ENCODE measurements at regions not wholly inside any gene's neighbourhood (a gene's known extent, or its start where the extent isn't known, plus 50 kb on each side); places are given as distances from the start of the nearest gene placed in this dataset.

GRCh38 chr3:18069568-18069967, 327.1 kb upstream of the TBC1D5 start:
- no peak for DNase-seq
- no peaks in the 10 kb centered on the region for H3K36me3 Mint-ChIP-seq (ENCODE audit: low read depth)
- ChIA-PET POLR2A (no interaction called here), CTCF (no interaction called here)
- H3K27ac Mint-ChIP-seq = no peak overlapping the region
- H3K27me3 Mint-ChIP-seq = no peaks in the 10 kb centered on the region
- no peaks in the 10 kb centered on the region for H3K9me3 Mint-ChIP-seq
- H3K4me3 Mint-ChIP-seq = no peak overlapping the region
- H3K4me1 Mint-ChIP-seq = no peaks in the 10 kb centered on the region

GRCh38 chr3:18066899-18067582, 324.6 kb upstream of the TBC1D5 start:
- Mint-ChIP-seq H3K27me3 (no peaks in the 10 kb centered on the region), H3K4me3 (no peak overlapping the region), H3K27ac (no peak overlapping the region), H3K36me3 (ENCODE audit: low read depth) (no peaks in the 10 kb centered on the region), H3K9me3 (no peaks in the 10 kb centered on the region), H3K4me1 (no peaks in the 10 kb centered on the region)
- ChIA-PET CTCF (interaction anchor here (0.5 kb wide), 1 partner anchor 189 kb away, joined by 3 read pairs; no protein-coding TSS in a partner anchor), POLR2A (no interaction called here)
- DNase-seq = no peak

- Mint-ChIP-seq H3K27me3 (no peaks in the 10 kb centered on the region), H3K4me3 (no peak overlapping the region), H3K4me1 (no peaks in the 10 kb centered on the region), H3K27ac (no peak overlapping the region), H3K9me3 (no peaks in the 10 kb centered on the region), H3K36me3 (ENCODE audit: low read depth) (no peaks in the 10 kb centered on the region)
- CTCF ChIA-PET = no interaction called here
- no peak for DNase-seq
- POLR2A ChIA-PET = no interaction called here
Measured at GRCh38 chr3:18064586-18064985, 322.2 kb upstream of the TBC1D5 start.

GRCh38 chr3:18062657-18063025, 320.2 kb upstream of the TBC1D5 start:
- no peaks in the 10 kb centered on the region for H3K36me3 Mint-ChIP-seq (ENCODE audit: low read depth)
- ChIA-PET POLR2A (no interaction called here), CTCF (no interaction called here)
- peaks cover 2% of the 10 kb centered on the region for H3K27me3 Mint-ChIP-seq
- no peak overlapping the region for H3K27ac Mint-ChIP-seq
- H3K4me3 Mint-ChIP-seq = no peak overlapping the region
- H3K4me1 Mint-ChIP-seq = no peaks in the 10 kb centered on the region
- H3K9me3 Mint-ChIP-seq = no peaks in the 10 kb centered on the region
- no peak for DNase-seq

GRCh38 chr3:18061737-18062656, 319.6 kb upstream of the TBC1D5 start:
- H3K27me3 Mint-ChIP-seq = peaks cover 2% of the 10 kb centered on the region
- ChIA-PET POLR2A (no interaction called here), CTCF (no interaction called here)
- H3K9me3 Mint-ChIP-seq = no peaks in the 10 kb centered on the region
- H3K27ac Mint-ChIP-seq = no peak overlapping the region
- H3K4me1 Mint-ChIP-seq = no peaks in the 10 kb centered on the region
- no peaks in the 10 kb centered on the region for H3K36me3 Mint-ChIP-seq (ENCODE audit: low read depth)
- no peak overlapping the region for H3K4me3 Mint-ChIP-seq
- no peak for DNase-seq

- Mint-ChIP-seq H3K36me3 (ENCODE audit: low read depth) (no peaks in the 10 kb centered on the region), H3K27ac (no peak overlapping the region), H3K4me1 (no peaks in the 10 kb centered on the region), H3K9me3 (peaks cover 7% of the 10 kb centered on the region), H3K4me3 (no peak overlapping the region), H3K27me3 (peaks cover 2% of the 10 kb centered on the region)
- no peak for DNase-seq
- POLR2A ChIA-PET = no interaction called here
- CTCF ChIA-PET = no interaction called here
Measured at GRCh38 chr3:18058666-18059065, 316.2 kb upstream of the TBC1D5 start.

GRCh38 chr3:18057471-18058091, 315.1 kb upstream of the TBC1D5 start:
- Mint-ChIP-seq H3K4me1 (no peaks in the 10 kb centered on the region), H3K36me3 (ENCODE audit: low read depth) (no peaks in the 10 kb centered on the region), H3K27ac (no peak overlapping the region), H3K9me3 (peaks cover 7% of the 10 kb centered on the region), H3K4me3 (no peak overlapping the region), H3K27me3 (peaks cover 2% of the 10 kb centered on the region)
- no peak for DNase-seq
- POLR2A ChIA-PET = no interaction called here
- CTCF ChIA-PET = no interaction called here

- ChIA-PET POLR2A (no interaction called here), CTCF (no interaction called here)
- H3K27ac Mint-ChIP-seq = no peak overlapping the region
- H3K4me3 Mint-ChIP-seq = no peak overlapping the region
- H3K36me3 Mint-ChIP-seq (ENCODE audit: low read depth) = no peaks in the 10 kb centered on the region
- H3K4me1 Mint-ChIP-seq = no peaks in the 10 kb centered on the region
- no peak for DNase-seq
- H3K27me3 Mint-ChIP-seq = peaks cover 2% of the 10 kb centered on the region
- peaks cover 7% of the 10 kb centered on the region for H3K9me3 Mint-ChIP-seq
Measured at GRCh38 chr3:18054625-18055024, 312.2 kb upstream of the TBC1D5 start.

GRCh38 chr3:18051306-18051705, 308.9 kb upstream of the TBC1D5 start:
- POLR2A ChIA-PET = no interaction called here
- Mint-ChIP-seq H3K9me3 (peaks cover 7% of the 10 kb centered on the region), H3K36me3 (ENCODE audit: low read depth) (no peaks in the 10 kb centered on the region), H3K4me3 (no peak overlapping the region), H3K27ac (no peak overlapping the region), H3K4me1 (no peaks in the 10 kb centered on the region), H3K27me3 (peaks cover 2% of the 10 kb centered on the region)
- no peak for DNase-seq
- CTCF ChIA-PET = no interaction called here

- no peak overlapping the region for H3K27ac Mint-ChIP-seq
- no peak overlapping the region for H3K4me3 Mint-ChIP-seq
- H3K36me3 Mint-ChIP-seq (ENCODE audit: low read depth) = no peaks in the 10 kb centered on the region
- H3K9me3 Mint-ChIP-seq = no peaks in the 10 kb centered on the region
- DNase-seq = no peak
- H3K4me1 Mint-ChIP-seq = no peaks in the 10 kb centered on the region
- peaks cover 2% of the 10 kb centered on the region for H3K27me3 Mint-ChIP-seq
- ChIA-PET CTCF (no interaction called here), POLR2A (no interaction called here)
Measured at GRCh38 chr3:18049096-18049495, 306.7 kb upstream of the TBC1D5 start.

GRCh38 chr3:18047052-18047451, 304.6 kb upstream of the TBC1D5 start:
- no peak for DNase-seq
- Mint-ChIP-seq H3K27me3 (peaks cover 11% of the 10 kb centered on the region), H3K9me3 (no peaks in the 10 kb centered on the region), H3K4me3 (no peak overlapping the region), H3K36me3 (ENCODE audit: low read depth) (no peaks in the 10 kb centered on the region), H3K27ac (no peak overlapping the region), H3K4me1 (no peaks in the 10 kb centered on the region)
- POLR2A ChIA-PET = no interaction called here
- CTCF ChIA-PET = no interaction called here

- Mint-ChIP-seq H3K36me3 (ENCODE audit: low read depth) (no peaks in the 10 kb centered on the region), H3K9me3 (no peaks in the 10 kb centered on the region), H3K27ac (no peak overlapping the region), H3K4me1 (no peaks in the 10 kb centered on the region), H3K27me3 (peaks cover 11% of the 10 kb centered on the region), H3K4me3 (no peak overlapping the region)
- ChIA-PET CTCF (no interaction called here), POLR2A (no interaction called here)
- no peak for DNase-seq
Measured at GRCh38 chr3:18046131-18046915, 303.9 kb upstream of the TBC1D5 start.

Data from activated CD4-positive, alpha-beta memory T cell treated with anti-CD3 and anti-CD28 coated beads, Interleukin-2, amount 10 ng/mL, durations not matched to agents 7 days and 5 days (primary cell).